ENCODE measurements at regions not wholly inside any gene's neighbourhood (a gene's known extent, or its start where the extent isn't known, plus 50 kb on each side); places are given as distances from the start of the nearest gene placed in this dataset.

- no peak for TF ChIP-seq CTCF (conservative IDR thresholded peaks at IDR 0.05; ENCODE audit: low read length)
- no peak for TF ChIP-seq EZH2phosphoT487 (IDR thresholded peaks at IDR 0.05; ENCODE audit: borderline replicate concordance, low read depth, low read length)
These were observed 307.3 kb downstream of the IPMK start for GRCh38 chr10:57960406-57960805.
